ENCODE measurements at regions not wholly inside any gene's neighbourhood (a gene's known extent, or its start where the extent isn't known, plus 50 kb on each side); places are given as distances from the start of the nearest gene placed in this dataset.
A peak's percentile ranks its signal among the peaks of the same experiment; 100 is the strongest.

DNA sequence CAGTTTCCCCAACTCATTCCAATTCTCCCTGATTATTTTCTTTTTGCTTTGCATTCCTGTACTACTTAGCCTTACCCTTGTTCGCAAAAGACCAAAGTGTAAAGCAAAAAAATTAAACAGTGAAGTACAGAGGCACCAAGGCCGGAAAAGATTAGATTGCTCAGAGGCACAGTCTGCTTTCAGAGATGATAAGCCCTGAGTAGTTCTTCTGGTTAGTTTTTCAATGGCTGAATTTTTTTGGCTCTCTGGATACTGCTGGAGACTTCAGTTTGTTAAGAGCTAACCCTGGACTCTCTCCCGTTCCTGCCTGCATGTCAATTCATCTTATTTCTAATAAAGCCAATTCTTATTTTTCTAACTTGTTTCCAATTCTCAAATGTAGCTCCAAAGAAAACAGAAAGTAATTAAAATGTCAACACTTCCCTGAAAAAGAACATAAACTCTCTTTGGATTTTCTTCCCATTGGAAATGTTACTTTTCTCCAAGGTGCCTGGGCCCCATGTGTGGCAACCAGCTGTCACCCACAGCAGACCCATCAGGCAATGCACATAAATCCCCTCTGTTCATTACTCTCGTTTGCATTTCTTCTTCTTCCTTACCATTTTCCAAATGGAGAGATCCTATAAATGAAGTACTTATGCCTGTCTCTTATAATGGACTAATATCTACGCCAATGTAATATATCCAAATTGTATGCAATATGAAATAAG lies 142.8 kb downstream of the BTG1 start:
- CTCF ChIA-PET: no interaction called here
- no peaks in the 10 kb centered on the region for H3K36me3 Mint-ChIP-seq (ENCODE audit: insufficient read depth, unreplicated experiment)
- TF ChIP-seq, protein P1, sequence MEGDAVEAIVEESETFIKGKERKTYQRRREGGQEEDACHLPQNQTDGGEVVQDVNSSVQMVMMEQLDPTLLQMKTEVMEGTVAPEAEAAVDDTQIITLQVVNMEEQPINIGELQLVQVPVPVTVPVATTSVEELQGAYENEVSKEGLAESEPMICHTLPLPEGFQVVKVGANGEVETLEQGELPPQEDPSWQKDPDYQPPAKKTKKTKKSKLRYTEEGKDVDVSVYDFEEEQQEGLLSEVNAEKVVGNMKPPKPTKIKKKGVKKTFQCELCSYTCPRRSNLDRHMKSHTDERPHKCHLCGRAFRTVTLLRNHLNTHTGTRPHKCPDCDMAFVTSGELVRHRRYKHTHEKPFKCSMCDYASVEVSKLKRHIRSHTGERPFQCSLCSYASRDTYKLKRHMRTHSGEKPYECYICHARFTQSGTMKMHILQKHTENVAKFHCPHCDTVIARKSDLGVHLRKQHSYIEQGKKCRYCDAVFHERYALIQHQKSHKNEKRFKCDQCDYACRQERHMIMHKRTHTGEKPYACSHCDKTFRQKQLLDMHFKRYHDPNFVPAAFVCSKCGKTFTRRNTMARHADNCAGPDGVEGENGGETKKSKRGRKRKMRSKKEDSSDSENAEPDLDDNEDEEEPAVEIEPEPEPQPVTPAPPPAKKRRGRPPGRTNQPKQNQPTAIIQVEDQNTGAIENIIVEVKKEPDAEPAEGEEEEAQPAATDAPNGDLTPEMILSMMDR (IDR thresholded peaks at IDR 0.05; ENCODE audit: insufficient read depth in 1 of 2, low read depth in 1 of 2, low read length in 1 of 2, severe bottlenecking in 1 of 2, unreplicated experiment in 1 of 2): no peak

DNA sequence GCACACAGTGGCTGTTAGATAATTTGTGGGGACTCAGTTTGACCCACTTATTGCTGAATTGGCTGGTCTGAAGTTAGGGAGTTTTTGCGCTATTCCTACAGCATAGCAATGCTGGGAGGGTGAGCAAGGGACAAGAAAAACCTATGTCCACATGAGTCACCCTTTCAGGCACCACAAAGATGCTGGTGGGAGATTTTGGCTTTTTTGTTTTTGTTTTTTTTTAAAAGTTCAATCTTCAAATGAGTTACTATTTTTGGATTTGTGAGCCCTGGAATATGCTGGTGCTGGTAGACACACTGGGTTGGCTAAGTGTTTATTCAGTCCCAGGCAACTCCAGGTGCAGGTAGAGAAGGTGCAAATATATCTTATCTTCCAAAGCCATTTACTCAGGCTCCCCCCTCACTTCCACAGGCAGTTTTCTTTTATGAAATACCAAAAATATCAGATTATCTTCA lies 143.4 kb downstream of the BTG1 start:
- Mint-ChIP-seq H3K27me3 (ENCODE audit: insufficient read depth, unreplicated experiment) (no peaks in the 10 kb centered on the region), H3K36me3 (ENCODE audit: insufficient read depth, unreplicated experiment) (no peaks in the 10 kb centered on the region), H3K9me3 (ENCODE audit: unreplicated experiment) (no peaks in the 10 kb centered on the region), H3K4me1 (ENCODE audit: low read depth, unreplicated experiment) (peaks cover 24% of the 10 kb centered on the region), H3K27ac (ENCODE audit: unreplicated experiment) (peak overlapping the region; percentile 69), H3K4me3 (ENCODE audit: unreplicated experiment) (peak overlapping the region; percentile 64)
- Histone ChIP-seq H3K4me1 (peaks cover 22% of the 10 kb centered on the region), H3K36me3 (ENCODE audit: control insufficient read depth, insufficient read depth, low read length) (no peaks in the 10 kb centered on the region), H3K9me3 (peaks cover under 1% of the 10 kb centered on the region; the same call in 1 of the 2 replicates), H3K27me3 (replicated peaks; ENCODE audit: control insufficient read depth, insufficient read depth, low read length) (no peaks in the 10 kb centered on the region), H3K4me3 (ENCODE audit: low read depth, low read length) (no peak overlapping the region)
- BruUV-seq (replicated peaks): no TSS peak
- DNase-seq: peak; percentile 24 to 47
- TF ChIP-seq, protein P1 (IDR thresholded peaks at IDR 0.05; ENCODE audit: insufficient read depth in 1 of 2, low read depth in 1 of 2, low read length in 1 of 2, severe bottlenecking in 1 of 2, unreplicated experiment in 1 of 2): no peak
- POLR2A ChIA-PET: interaction anchor here (1.0 kb wide), 1 partner anchor 143 kb away, joined by 7 read pairs; the partner anchor contains the start of gene BTG1
- CTCF ChIA-PET: no interaction called here
- intact Hi-C loops (cut with micrococcal nuclease; ENCODE audit: unreplicated experiment): loop anchor here (1.0 to 10.0 kb wide), 3 partner anchors 68 to 403 kb away; partner anchors contain the start of gene BTG1

More for the DNA sequence above, 142.8 kb downstream of the BTG1 start:
- BruUV-seq (replicated peaks): no TSS peak
- Histone ChIP-seq H3K4me1 (peaks cover 22% of the 10 kb centered on the region), H3K36me3 (ENCODE audit: control insufficient read depth, insufficient read depth, low read length) (no peaks in the 10 kb centered on the region), H3K9me3 (no peaks in the 10 kb centered on the region), H3K4me3 (ENCODE audit: low read depth, low read length) (no peak overlapping the region), H3K27me3 (replicated peaks; ENCODE audit: control insufficient read depth, insufficient read depth, low read length) (no peaks in the 10 kb centered on the region)
- peak overlapping the region; percentile 64 for H3K4me3 Mint-ChIP-seq (ENCODE audit: unreplicated experiment)
- no peaks in the 10 kb centered on the region for H3K9me3 Mint-ChIP-seq (ENCODE audit: unreplicated experiment)
- intact Hi-C loops (cut with micrococcal nuclease; ENCODE audit: unreplicated experiment): loop anchor here (1.0 to 10.0 kb wide), 3 partner anchors 67 to 402 kb away; partner anchors contain the start of gene BTG1
- no peaks in the 10 kb centered on the region for H3K27me3 Mint-ChIP-seq (ENCODE audit: insufficient read depth, unreplicated experiment)
- POLR2A ChIA-PET: interaction anchor here (1.0 kb wide), 1 partner anchor 143 kb away, joined by 7 read pairs; the partner anchor contains the start of gene BTG1
- peaks cover 24% of the 10 kb centered on the region for H3K4me1 Mint-ChIP-seq (ENCODE audit: low read depth, unreplicated experiment)
- DNase-seq: peak in 1 of 2 experiments; percentile 34
- peak overlapping the region; percentile 69 for H3K27ac Mint-ChIP-seq (ENCODE audit: unreplicated experiment)

DNA sequence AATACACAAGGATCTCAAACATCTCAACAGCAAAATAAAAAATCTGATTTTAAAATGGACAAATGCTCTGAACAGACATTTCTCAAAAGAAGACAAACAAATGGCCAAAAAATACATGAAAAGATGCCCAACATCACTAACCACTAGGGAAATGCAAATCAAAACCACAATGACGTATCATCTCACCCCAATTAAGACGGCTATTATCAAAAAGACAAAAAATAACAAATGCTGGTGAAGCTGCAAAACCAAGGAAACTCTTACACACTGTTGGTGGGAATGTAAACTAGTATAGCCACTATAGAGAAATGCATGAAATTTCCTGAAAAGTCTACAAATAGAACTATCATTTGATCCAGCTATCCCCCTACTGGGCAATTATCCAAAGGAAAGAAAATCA lies 145.0 kb downstream of the BTG1 start:
- ChIA-PET CTCF (no interaction called here), POLR2A (no interaction called here)
- Histone ChIP-seq H3K4me3 (ENCODE audit: low read depth, low read length) (no peak overlapping the region), H3K27me3 (replicated peaks; ENCODE audit: control insufficient read depth, insufficient read depth, low read length) (no peaks in the 10 kb centered on the region), H3K9me3 (peaks cover 3% of the 10 kb centered on the region; the same call in 1 of the 2 replicates), H3K4me1 (peaks cover 22% of the 10 kb centered on the region), H3K36me3 (ENCODE audit: control insufficient read depth, insufficient read depth, low read length) (no peaks in the 10 kb centered on the region)
- Mint-ChIP-seq H3K36me3 (ENCODE audit: insufficient read depth, unreplicated experiment) (no peaks in the 10 kb centered on the region), H3K9me3 (ENCODE audit: unreplicated experiment) (no peaks in the 10 kb centered on the region), H3K4me3 (ENCODE audit: unreplicated experiment) (no peak overlapping the region), H3K4me1 (ENCODE audit: low read depth, unreplicated experiment) (peaks cover 24% of the 10 kb centered on the region), H3K27me3 (ENCODE audit: insufficient read depth, unreplicated experiment) (no peaks in the 10 kb centered on the region), H3K27ac (ENCODE audit: unreplicated experiment) (no peak overlapping the region)
- DNase-seq: no peak
- TF ChIP-seq, protein P1 (IDR thresholded peaks at IDR 0.05; ENCODE audit: insufficient read depth in 1 of 2, low read depth in 1 of 2, low read length in 1 of 2, severe bottlenecking in 1 of 2, unreplicated experiment in 1 of 2): no peak
- no TSS peak for BruUV-seq (replicated peaks)
- intact Hi-C loops (cut with micrococcal nuclease; ENCODE audit: unreplicated experiment): loop anchor here (10.0 kb wide), 1 partner anchor 404 kb away; no protein-coding TSS in a partner anchor
